ENCODE measurements at regions not wholly inside any gene's neighbourhood (a gene's known extent, or its start where the extent isn't known, plus 50 kb on each side); places are given as distances from the start of the nearest gene placed in this dataset.

DNA sequence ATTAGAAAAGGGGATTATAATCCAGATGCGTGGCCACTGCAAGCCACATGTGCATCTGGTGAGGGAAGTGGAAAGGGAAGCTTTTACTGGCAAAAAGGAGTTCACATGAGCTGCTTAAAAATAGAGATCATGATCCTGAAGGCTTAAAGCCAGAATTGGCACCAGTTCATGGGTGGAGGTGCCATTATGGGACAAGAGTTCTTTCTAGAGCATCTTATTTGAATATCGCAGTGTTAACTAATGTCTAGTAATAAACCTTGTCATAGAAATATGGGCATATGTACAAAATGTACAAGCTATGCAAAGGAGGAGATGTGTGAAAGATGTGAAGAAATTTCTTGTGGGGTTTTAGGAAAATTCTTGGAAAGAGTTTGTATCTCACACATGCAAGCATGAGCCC is 178.4 kb upstream of the CBLB start:
- TF ChIP-seq, protein P1, sequence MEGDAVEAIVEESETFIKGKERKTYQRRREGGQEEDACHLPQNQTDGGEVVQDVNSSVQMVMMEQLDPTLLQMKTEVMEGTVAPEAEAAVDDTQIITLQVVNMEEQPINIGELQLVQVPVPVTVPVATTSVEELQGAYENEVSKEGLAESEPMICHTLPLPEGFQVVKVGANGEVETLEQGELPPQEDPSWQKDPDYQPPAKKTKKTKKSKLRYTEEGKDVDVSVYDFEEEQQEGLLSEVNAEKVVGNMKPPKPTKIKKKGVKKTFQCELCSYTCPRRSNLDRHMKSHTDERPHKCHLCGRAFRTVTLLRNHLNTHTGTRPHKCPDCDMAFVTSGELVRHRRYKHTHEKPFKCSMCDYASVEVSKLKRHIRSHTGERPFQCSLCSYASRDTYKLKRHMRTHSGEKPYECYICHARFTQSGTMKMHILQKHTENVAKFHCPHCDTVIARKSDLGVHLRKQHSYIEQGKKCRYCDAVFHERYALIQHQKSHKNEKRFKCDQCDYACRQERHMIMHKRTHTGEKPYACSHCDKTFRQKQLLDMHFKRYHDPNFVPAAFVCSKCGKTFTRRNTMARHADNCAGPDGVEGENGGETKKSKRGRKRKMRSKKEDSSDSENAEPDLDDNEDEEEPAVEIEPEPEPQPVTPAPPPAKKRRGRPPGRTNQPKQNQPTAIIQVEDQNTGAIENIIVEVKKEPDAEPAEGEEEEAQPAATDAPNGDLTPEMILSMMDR (IDR thresholded peaks at IDR 0.05): no peak
- no peak for TF ChIP-seq POLR2A (IDR thresholded peaks at IDR 0.05)

Data from body of pancreas (tissue), 4 donors.